ENCODE measurements at regions not wholly inside any gene's neighbourhood (a gene's known extent, or its start where the extent isn't known, plus 50 kb on each side); places are given as distances from the start of the nearest gene placed in this dataset.

DNA sequence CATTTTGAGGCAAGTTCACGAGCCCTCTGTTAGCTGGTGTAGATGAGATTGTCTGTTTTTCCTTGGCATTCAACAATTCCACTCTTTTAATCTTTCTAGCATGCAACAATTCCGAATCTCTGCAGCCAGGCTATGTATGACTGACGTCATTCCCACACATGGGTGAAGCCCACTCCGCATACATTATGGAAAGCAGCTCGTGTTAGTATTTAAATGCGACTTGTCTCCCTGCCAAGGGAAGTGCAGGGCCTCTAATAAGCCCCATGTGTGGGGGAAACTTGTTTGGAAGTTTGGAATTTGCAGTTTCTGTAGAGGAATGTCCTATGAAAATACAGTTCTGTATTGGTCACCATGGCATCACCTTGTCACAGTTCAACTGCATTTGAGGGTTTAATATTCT is 146.0 kb upstream of the FBXL7 start:
- TF ChIP-seq, protein P1, sequence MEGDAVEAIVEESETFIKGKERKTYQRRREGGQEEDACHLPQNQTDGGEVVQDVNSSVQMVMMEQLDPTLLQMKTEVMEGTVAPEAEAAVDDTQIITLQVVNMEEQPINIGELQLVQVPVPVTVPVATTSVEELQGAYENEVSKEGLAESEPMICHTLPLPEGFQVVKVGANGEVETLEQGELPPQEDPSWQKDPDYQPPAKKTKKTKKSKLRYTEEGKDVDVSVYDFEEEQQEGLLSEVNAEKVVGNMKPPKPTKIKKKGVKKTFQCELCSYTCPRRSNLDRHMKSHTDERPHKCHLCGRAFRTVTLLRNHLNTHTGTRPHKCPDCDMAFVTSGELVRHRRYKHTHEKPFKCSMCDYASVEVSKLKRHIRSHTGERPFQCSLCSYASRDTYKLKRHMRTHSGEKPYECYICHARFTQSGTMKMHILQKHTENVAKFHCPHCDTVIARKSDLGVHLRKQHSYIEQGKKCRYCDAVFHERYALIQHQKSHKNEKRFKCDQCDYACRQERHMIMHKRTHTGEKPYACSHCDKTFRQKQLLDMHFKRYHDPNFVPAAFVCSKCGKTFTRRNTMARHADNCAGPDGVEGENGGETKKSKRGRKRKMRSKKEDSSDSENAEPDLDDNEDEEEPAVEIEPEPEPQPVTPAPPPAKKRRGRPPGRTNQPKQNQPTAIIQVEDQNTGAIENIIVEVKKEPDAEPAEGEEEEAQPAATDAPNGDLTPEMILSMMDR (IDR thresholded peaks at IDR 0.05; ENCODE audit: low read depth, low read length, missing control alignments), result no peak
- no peak for DNase-seq (ENCODE audit: low read depth)
- in situ Hi-C loops (cut with HindIII; ENCODE audit: low sequenced_read_pairs), result no loop called here
- H3K4me3 ChIP-seq (ENCODE audit: low read depth, low read length), result no peak overlapping the region

DNA sequence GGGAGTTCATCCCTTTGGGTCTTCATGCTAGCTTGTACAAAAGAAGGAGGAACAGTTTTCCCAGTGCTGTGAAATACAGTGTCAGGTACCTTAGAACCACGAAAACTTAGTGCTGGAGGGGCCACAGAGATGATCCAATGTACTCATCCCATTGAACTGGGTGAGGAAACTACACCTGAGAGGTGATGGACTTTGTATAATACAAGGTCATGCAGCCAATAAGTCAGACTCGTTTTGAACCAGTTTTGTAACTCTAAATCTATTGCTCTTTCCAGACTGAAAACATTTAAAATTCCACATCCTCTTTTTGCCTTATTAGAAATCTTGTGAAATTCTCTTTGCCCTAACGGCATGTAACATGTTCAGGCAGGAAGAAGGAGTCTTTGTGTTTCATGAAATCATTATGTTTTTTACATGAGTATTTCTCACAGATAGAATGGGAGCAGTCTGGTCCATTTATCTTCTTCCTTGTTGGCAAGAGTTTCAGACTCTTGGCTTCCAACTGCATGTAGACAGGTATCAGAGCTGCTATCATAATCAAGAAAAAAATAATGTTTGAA is 146.8 kb upstream of the FBXL7 start:
- in situ Hi-C loops (cut with HindIII; ENCODE audit: low sequenced_read_pairs), result no loop called here
- TF ChIP-seq, protein P1 (IDR thresholded peaks at IDR 0.05; ENCODE audit: low read depth, low read length, missing control alignments), result no peak
- DNase-seq (ENCODE audit: low read depth), result no peak
- H3K4me3 ChIP-seq (ENCODE audit: low read depth, low read length), result no peak overlapping the region

GRCh38 chr5:15350614-15351013 is 149.4 kb upstream of the FBXL7 start:
- in situ Hi-C loops (cut with HindIII; ENCODE audit: low sequenced_read_pairs), result no loop called here
- no peak overlapping the region for H3K4me3 ChIP-seq (ENCODE audit: low read depth, low read length)
- no peak for DNase-seq (ENCODE audit: low read depth)
- TF ChIP-seq, protein P1 (IDR thresholded peaks at IDR 0.05; ENCODE audit: low read depth, low read length, missing control alignments), result no peak

GRCh38 chr5:15346738-15347137 is 153.2 kb upstream of the FBXL7 start:
- H3K4me3 ChIP-seq (ENCODE audit: low read depth, low read length), result no peak overlapping the region
- DNase-seq (ENCODE audit: low read depth), result no peak
- in situ Hi-C loops (cut with HindIII; ENCODE audit: low sequenced_read_pairs), result no loop called here
- TF ChIP-seq, protein P1 (IDR thresholded peaks at IDR 0.05; ENCODE audit: low read depth, low read length, missing control alignments), result no peak

DNA sequence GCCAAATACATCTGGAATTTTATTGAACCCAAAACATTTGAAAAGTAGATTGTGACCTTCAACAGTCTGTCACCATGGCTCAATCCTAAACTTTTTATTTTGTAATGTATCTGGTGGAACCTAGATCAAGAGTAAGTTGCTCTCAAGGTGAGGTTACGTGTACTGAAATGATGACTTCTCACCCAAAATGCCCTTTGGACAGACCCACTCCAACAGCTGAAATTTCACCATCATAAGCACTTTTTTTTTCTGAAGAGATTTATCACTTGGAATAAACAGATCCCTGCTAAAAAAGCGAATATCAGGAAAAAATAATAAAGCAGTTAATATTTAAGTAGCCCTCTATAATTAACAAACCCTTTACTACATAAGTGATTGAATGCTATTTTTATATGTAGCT is 155.0 kb upstream of the FBXL7 start:
- H3K4me3 ChIP-seq (ENCODE audit: low read depth, low read length), result no peak overlapping the region
- TF ChIP-seq, protein P1 (IDR thresholded peaks at IDR 0.05; ENCODE audit: low read depth, low read length, missing control alignments), result no peak
- in situ Hi-C loops (cut with HindIII; ENCODE audit: low sequenced_read_pairs), result no loop called here
- DNase-seq (ENCODE audit: low read depth), result no peak

DNA sequence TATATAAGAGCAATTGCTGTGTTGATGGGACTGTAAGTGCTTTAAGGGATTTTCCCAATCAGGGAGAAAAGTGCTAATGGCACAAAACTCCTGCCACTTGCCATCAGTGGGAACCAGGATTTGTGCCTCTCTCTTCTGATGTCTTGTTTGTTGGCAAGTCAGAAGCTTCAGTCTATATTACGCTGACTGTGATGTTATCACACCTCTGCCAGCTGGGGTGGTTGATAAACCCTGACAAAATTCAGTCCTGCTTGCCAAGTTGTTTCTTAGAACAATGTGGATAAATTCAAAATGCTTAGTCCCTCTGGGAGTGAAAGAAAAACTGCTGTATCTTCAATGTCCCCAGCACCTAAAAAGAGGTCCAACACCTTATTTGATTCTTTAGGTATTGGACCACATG is 161.4 kb upstream of the FBXL7 start:
- TF ChIP-seq, protein P1 (IDR thresholded peaks at IDR 0.05; ENCODE audit: low read depth, low read length, missing control alignments), result no peak
- in situ Hi-C loops (cut with HindIII; ENCODE audit: low sequenced_read_pairs), result no loop called here
- DNase-seq (ENCODE audit: low read depth), result no peak

More for the DNA sequence above, 161.4 kb upstream of the FBXL7 start:
- H3K4me3 ChIP-seq (ENCODE audit: low read depth, low read length), result no peak overlapping the region
